SU-DHL-6 (cell line): ENCODE measurements at regions not wholly inside any gene's neighbourhood (a gene's known extent, or its start where the extent isn't known, plus 50 kb on each side); places are given as distances from the start of the nearest gene placed in this dataset.

Experiments
- EZH2phosphoT487 ChIP-seq: fragments of 200-600 bp; sonication (generic), shearing (Covaris generic); conservative IDR thresholded peaks from 2 replicates; pipeline ENCODE4 v1.6.1; 2018; ENCODE audit warnings: mild to moderate bottlenecking, antibody characterized with exemption, low read length, moderate library complexity, mixed read lengths
- TF ChIP-seq, protein P1 (sequence below): fragments of 200-600 bp; sonication (generic); IDR thresholded peaks from one replicate; pipeline ENCODE4 v1.5.1; 2017; ENCODE audit warnings: antibody characterized with exemption, mild to moderate bottlenecking, low read length, moderate library complexity; ENCODE audit not compliant: insufficient read depth, poor library complexity, severe bottlenecking

DNA sequence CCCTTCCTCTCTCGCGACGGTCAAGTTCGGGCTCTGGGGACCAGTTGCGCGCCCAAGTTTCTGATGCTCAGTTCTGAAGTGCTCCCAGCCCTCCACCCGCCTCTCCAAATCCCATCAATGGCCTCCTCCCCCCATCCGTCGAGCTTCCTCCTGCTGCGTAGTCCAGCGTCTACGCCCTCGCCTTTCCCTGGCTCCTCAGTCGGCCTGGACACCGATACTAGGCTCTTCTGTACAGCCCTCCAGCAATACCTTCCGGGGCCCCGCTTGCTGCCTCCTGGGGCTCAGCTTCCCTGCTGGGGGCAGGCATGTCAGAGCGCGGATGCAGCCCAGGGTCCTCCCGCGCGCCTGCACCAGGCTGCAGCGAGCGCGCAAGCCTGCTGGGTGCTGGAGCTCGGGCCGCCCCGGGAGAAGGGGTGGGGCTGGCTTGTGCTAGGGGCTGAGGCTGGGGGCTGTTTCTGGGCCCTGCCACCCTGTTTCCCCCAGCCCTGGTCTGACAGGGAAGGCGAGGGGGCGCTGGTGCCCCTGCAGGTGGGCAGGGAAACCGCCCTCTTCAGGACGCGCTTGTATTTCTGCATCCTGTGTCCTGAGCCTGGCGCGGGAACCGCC lies 353.3 kb upstream of the SUCLG2 start:
- TF ChIP-seq, protein P1, sequence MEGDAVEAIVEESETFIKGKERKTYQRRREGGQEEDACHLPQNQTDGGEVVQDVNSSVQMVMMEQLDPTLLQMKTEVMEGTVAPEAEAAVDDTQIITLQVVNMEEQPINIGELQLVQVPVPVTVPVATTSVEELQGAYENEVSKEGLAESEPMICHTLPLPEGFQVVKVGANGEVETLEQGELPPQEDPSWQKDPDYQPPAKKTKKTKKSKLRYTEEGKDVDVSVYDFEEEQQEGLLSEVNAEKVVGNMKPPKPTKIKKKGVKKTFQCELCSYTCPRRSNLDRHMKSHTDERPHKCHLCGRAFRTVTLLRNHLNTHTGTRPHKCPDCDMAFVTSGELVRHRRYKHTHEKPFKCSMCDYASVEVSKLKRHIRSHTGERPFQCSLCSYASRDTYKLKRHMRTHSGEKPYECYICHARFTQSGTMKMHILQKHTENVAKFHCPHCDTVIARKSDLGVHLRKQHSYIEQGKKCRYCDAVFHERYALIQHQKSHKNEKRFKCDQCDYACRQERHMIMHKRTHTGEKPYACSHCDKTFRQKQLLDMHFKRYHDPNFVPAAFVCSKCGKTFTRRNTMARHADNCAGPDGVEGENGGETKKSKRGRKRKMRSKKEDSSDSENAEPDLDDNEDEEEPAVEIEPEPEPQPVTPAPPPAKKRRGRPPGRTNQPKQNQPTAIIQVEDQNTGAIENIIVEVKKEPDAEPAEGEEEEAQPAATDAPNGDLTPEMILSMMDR = no peak
- no peak for TF ChIP-seq EZH2phosphoT487
